ENCODE measurements at regions not wholly inside any gene's neighbourhood (a gene's known extent, or its start where the extent isn't known, plus 50 kb on each side); places are given as distances from the start of the nearest gene placed in this dataset.

- H3K4me3 ChIP-seq, result no peak overlapping the region
These were observed 88.0 kb upstream of the ZNF648 start for GRCh38 chr1:182149411-182149965.

GRCh38 chr1:182147951-182148350, 86.4 kb upstream of the ZNF648 start:
- Histone ChIP-seq H3K9me3 (replicated peaks) (no peaks in the 10 kb centered on the region), H3K4me3 (no peak overlapping the region), H3K36me3 (no peaks in the 10 kb centered on the region), H3K27ac (replicated peaks) (no peak overlapping the region), H3K4me1 (peaks cover 21% of the 10 kb centered on the region), H3K27me3 (ENCODE audit: low read depth) (no peaks in the 10 kb centered on the region)
- DNase-seq, result no peak
- no peak for TF ChIP-seq CTCF (IDR thresholded peaks at IDR 0.05; ENCODE audit: borderline replicate concordance)
- intact Hi-C loops (cut with micrococcal nuclease), result no loop called here

More at GRCh38 chr1:182149411-182149965, 88.0 kb upstream of the ZNF648 start:
- H3K9me3 ChIP-seq (replicated peaks), result no peaks in the 10 kb centered on the region
- intact Hi-C loops (cut with micrococcal nuclease), result no loop called here
- H3K36me3 ChIP-seq, result no peaks in the 10 kb centered on the region
- no peaks in the 10 kb centered on the region for H3K27me3 ChIP-seq (ENCODE audit: low read depth)
- peaks cover 8% of the 10 kb centered on the region for H3K4me1 ChIP-seq
- TF ChIP-seq CTCF (IDR thresholded peaks at IDR 0.05; ENCODE audit: borderline replicate concordance), result no peak
- DNase-seq, result no peak
- no peak overlapping the region for H3K27ac ChIP-seq (replicated peaks)

- Histone ChIP-seq H3K27ac (replicated peaks) (peak overlapping the region; percentile 19), H3K4me1 (peaks cover 21% of the 10 kb centered on the region)
These were observed 85.8 kb upstream of the ZNF648 start for GRCh38 chr1:182147136-182147820.

GRCh38 chr1:182146286-182146685, 84.8 kb upstream of the ZNF648 start:
- Histone ChIP-seq H3K27ac (replicated peaks) (peak overlapping the region; percentile 93), H3K4me1 (peaks cover 21% of the 10 kb centered on the region)

More at GRCh38 chr1:182147136-182147820, 85.8 kb upstream of the ZNF648 start:
- Histone ChIP-seq H3K9me3 (replicated peaks) (no peaks in the 10 kb centered on the region), H3K27me3 (ENCODE audit: low read depth) (no peaks in the 10 kb centered on the region), H3K4me3 (no peak overlapping the region), H3K36me3 (no peaks in the 10 kb centered on the region)
- no peak for DNase-seq
- TF ChIP-seq CTCF (IDR thresholded peaks at IDR 0.05; ENCODE audit: borderline replicate concordance), result no peak
- intact Hi-C loops (cut with micrococcal nuclease), result no loop called here

GRCh38 chr1:182145441-182145840, 83.9 kb upstream of the ZNF648 start:
- Histone ChIP-seq H3K9me3 (replicated peaks) (no peaks in the 10 kb centered on the region), H3K4me3 (no peak overlapping the region), H3K27ac (replicated peaks) (peak overlapping the region; percentile 93), H3K27me3 (ENCODE audit: low read depth) (no peaks in the 10 kb centered on the region), H3K36me3 (no peaks in the 10 kb centered on the region), H3K4me1 (peaks cover 21% of the 10 kb centered on the region)
- no peak for DNase-seq
- no peak for TF ChIP-seq CTCF (IDR thresholded peaks at IDR 0.05; ENCODE audit: borderline replicate concordance)
- intact Hi-C loops (cut with micrococcal nuclease), result no loop called here

More at GRCh38 chr1:182146286-182146685, 84.8 kb upstream of the ZNF648 start:
- Histone ChIP-seq H3K36me3 (no peaks in the 10 kb centered on the region), H3K9me3 (replicated peaks) (no peaks in the 10 kb centered on the region), H3K4me3 (no peak overlapping the region), H3K27me3 (ENCODE audit: low read depth) (no peaks in the 10 kb centered on the region)
- no peak for TF ChIP-seq CTCF (IDR thresholded peaks at IDR 0.05; ENCODE audit: borderline replicate concordance)
- DNase-seq, result no peak
- intact Hi-C loops (cut with micrococcal nuclease), result no loop called here

All from left ventricle myocardium inferior (tissue), 1 donor.